ENCODE measurements at regions not wholly inside any gene's neighbourhood (a gene's known extent, or its start where the extent isn't known, plus 50 kb on each side); places are given as distances from the start of the nearest gene placed in this dataset.
"Not testable (repeated sequence)": the region's sequence is repeated elsewhere in the genome, so short reads cannot be mapped to it uniquely, and the experiment has no call there.

DNA sequence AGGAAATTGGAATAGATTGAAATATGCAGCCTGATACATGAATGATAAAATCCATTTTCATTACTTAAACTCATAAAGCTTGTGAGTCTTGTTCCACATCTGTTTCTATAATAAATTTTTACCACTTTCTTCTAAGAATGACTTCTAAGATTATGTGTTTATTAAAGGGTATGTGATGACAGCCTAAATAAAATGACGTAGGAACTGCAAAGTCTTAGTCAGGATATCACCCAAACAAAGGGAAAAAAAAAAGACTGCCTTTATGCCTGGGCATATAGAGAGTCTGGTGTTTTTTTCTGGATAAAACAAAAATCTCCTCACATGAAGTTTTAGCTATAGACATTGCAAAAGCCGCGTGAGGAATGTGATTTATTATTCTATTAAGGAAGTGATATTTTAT lies 844.0 kb downstream of the DIPK2A start:
- Mint-ChIP-seq H3K27ac (ENCODE audit: unreplicated experiment) (no peak overlapping the region), H3K4me1 (ENCODE audit: low read depth, unreplicated experiment) (no peaks in the 10 kb centered on the region), H3K36me3 (ENCODE audit: insufficient read depth, unreplicated experiment) (no peaks in the 10 kb centered on the region), H3K4me3 (ENCODE audit: low read depth, unreplicated experiment) (no peak overlapping the region), H3K9me3 (ENCODE audit: low read depth, unreplicated experiment) (no peaks in the 10 kb centered on the region), H3K27me3 (ENCODE audit: unreplicated experiment) (no peaks in the 10 kb centered on the region)
- TF ChIP-seq, protein P1, sequence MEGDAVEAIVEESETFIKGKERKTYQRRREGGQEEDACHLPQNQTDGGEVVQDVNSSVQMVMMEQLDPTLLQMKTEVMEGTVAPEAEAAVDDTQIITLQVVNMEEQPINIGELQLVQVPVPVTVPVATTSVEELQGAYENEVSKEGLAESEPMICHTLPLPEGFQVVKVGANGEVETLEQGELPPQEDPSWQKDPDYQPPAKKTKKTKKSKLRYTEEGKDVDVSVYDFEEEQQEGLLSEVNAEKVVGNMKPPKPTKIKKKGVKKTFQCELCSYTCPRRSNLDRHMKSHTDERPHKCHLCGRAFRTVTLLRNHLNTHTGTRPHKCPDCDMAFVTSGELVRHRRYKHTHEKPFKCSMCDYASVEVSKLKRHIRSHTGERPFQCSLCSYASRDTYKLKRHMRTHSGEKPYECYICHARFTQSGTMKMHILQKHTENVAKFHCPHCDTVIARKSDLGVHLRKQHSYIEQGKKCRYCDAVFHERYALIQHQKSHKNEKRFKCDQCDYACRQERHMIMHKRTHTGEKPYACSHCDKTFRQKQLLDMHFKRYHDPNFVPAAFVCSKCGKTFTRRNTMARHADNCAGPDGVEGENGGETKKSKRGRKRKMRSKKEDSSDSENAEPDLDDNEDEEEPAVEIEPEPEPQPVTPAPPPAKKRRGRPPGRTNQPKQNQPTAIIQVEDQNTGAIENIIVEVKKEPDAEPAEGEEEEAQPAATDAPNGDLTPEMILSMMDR (IDR thresholded peaks at IDR 0.05; ENCODE audit: unreplicated experiment), result no peak
- intact Hi-C loops (cut with micrococcal nuclease; ENCODE audit: unreplicated experiment), result no loop called here
- no peak for DNase-seq
- CTCF ChIA-PET, result interaction anchor here (0.7 kb wide), 1 partner anchor 329 kb away, joined by 3 read pairs; no protein-coding TSS in a partner anchor
- BruUV-seq (replicated peaks), result no TSS peak

DNA sequence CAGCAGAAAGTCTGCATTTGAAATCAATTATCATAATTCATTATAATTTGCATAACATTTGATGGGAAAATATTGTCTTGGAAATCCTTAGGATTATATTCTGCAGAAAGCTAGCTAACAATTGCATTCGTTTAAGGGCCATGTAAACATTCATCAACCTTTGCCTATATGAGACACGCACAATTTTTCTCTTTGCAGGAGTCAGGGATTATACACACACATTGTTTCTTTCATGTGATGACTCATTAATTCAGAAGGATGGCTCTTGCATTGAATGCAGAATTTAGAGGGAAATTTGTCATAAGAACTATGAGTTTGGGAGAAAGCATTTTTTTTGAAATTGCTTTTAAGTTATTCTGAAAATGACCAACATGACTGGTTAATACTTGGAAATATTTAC lies 844.7 kb downstream of the DIPK2A start:
- no peaks in the 10 kb centered on the region for H3K4me1 Mint-ChIP-seq (ENCODE audit: low read depth, unreplicated experiment)
- no peak overlapping the region for H3K4me3 Mint-ChIP-seq (ENCODE audit: low read depth, unreplicated experiment)
- no peaks in the 10 kb centered on the region for H3K27me3 Mint-ChIP-seq (ENCODE audit: unreplicated experiment)
- intact Hi-C loops (cut with micrococcal nuclease; ENCODE audit: unreplicated experiment), result no loop called here
- H3K9me3 Mint-ChIP-seq (ENCODE audit: low read depth, unreplicated experiment), result no peaks in the 10 kb centered on the region
- TF ChIP-seq, protein P1 (IDR thresholded peaks at IDR 0.05; ENCODE audit: unreplicated experiment), result no peak
- H3K27ac Mint-ChIP-seq (ENCODE audit: unreplicated experiment), result no peak overlapping the region
- CTCF ChIA-PET, result interaction anchor here (0.7 kb wide), 1 partner anchor 330 kb away, joined by 3 read pairs; no protein-coding TSS in a partner anchor
- H3K36me3 Mint-ChIP-seq (ENCODE audit: insufficient read depth, unreplicated experiment), result no peaks in the 10 kb centered on the region
- DNase-seq, result no peak
- BruUV-seq (replicated peaks), result no TSS peak

DNA sequence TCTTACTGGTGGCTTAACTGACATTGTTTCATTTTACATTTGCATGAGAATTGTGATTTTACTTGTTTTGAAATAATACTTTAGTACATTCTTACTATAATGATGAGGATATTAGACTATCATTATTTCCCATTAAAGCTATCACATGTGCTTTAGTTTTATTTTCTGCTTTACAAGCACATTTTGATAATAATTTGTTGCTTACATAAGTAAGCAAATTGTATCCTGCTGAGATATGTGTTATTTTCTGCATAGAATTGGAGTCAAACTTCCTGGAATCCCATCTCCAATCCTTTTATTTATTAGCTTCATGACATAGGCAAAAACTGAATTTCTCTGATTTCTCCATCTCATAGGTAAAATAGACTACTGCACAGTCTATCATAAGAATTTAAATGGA lies 847.4 kb downstream of the DIPK2A start:
- CTCF ChIA-PET, result no interaction called here
- intact Hi-C loops (cut with micrococcal nuclease; ENCODE audit: unreplicated experiment), result no loop called here

DNA sequence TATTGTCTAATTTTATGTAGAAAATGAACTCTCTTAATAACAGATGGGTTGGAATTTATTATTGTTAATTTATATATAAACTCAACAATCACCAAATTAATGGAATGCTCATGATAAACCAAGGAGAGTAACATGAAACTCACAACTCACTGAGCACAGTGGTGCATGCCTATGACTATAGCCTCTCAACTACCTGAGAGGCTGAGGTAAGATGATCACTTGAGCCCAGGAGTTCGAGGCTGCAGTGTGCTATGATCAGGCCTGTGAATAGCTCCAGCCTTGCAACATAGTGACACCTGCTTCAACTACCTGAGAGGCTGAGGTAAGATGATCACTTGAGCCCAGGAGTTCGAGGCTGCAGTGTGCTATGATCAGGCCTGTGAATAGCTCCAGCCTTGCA lies 848.6 kb downstream of the DIPK2A start:
- intact Hi-C loops (cut with micrococcal nuclease; ENCODE audit: unreplicated experiment); BruUV-seq (replicated peaks); H3K9me3 Mint-ChIP-seq (ENCODE audit: low read depth, unreplicated experiment); H3K36me3 Mint-ChIP-seq (ENCODE audit: insufficient read depth, unreplicated experiment); H3K4me1 Mint-ChIP-seq (ENCODE audit: low read depth, unreplicated experiment); H3K4me3 Mint-ChIP-seq (ENCODE audit: low read depth, unreplicated experiment); DNase-seq; H3K27ac Mint-ChIP-seq (ENCODE audit: unreplicated experiment); H3K27me3 Mint-ChIP-seq (ENCODE audit: unreplicated experiment): not testable (repeated sequence)
- CTCF ChIA-PET, result interaction anchor here (0.7 kb wide), 1 partner anchor 250 kb away, joined by 3 read pairs; no protein-coding TSS in a partner anchor

More for the DNA sequence above, 847.4 kb downstream of the DIPK2A start:
- TF ChIP-seq, protein P1 (IDR thresholded peaks at IDR 0.05; ENCODE audit: unreplicated experiment), result no peak
- no TSS peak for BruUV-seq (replicated peaks)
- no peak for DNase-seq
- H3K9me3 Mint-ChIP-seq (ENCODE audit: low read depth, unreplicated experiment), result no peaks in the 10 kb centered on the region
- H3K27me3 Mint-ChIP-seq (ENCODE audit: unreplicated experiment), result no peaks in the 10 kb centered on the region
- H3K4me3 Mint-ChIP-seq (ENCODE audit: low read depth, unreplicated experiment), result no peak overlapping the region
- H3K36me3 Mint-ChIP-seq (ENCODE audit: insufficient read depth, unreplicated experiment), result no peaks in the 10 kb centered on the region
- H3K27ac Mint-ChIP-seq (ENCODE audit: unreplicated experiment), result no peak overlapping the region
- no peaks in the 10 kb centered on the region for H3K4me1 Mint-ChIP-seq (ENCODE audit: low read depth, unreplicated experiment)

DNA sequence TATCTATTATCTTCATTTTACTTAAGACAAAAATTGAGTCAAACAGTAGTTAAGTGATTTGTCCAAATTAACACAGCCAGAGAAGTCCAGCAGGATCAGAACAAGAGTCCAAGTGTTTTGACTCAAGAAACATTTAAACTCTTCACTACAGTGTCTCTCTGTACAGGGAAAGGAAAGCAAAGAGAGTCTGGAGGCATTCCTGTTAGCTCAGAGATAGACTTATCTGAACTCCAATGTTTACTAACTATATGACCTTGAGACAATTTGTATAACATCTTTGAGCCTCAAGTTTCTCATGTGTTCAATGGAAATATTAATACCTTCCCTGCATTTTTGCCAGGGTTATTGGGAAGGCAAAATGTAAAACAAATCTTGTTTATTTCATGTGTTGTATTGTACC lies 849.1 kb downstream of the DIPK2A start:
- H3K4me1 Mint-ChIP-seq (ENCODE audit: low read depth, unreplicated experiment), result no peaks in the 10 kb centered on the region
- intact Hi-C loops (cut with micrococcal nuclease; ENCODE audit: unreplicated experiment), result no loop called here

More for the DNA sequence above, 849.1 kb downstream of the DIPK2A start:
- no peak for DNase-seq
- no peak overlapping the region for H3K27ac Mint-ChIP-seq (ENCODE audit: unreplicated experiment)
- no peaks in the 10 kb centered on the region for H3K36me3 Mint-ChIP-seq (ENCODE audit: insufficient read depth, unreplicated experiment)
- no peaks in the 10 kb centered on the region for H3K27me3 Mint-ChIP-seq (ENCODE audit: unreplicated experiment)
- TF ChIP-seq, protein P1 (IDR thresholded peaks at IDR 0.05; ENCODE audit: unreplicated experiment), result no peak
- CTCF ChIA-PET, result interaction anchor here (0.7 kb wide), 1 partner anchor 249 kb away, joined by 3 read pairs; no protein-coding TSS in a partner anchor
- H3K4me3 Mint-ChIP-seq (ENCODE audit: low read depth, unreplicated experiment), result no peak overlapping the region
- H3K9me3 Mint-ChIP-seq (ENCODE audit: low read depth, unreplicated experiment), result no peaks in the 10 kb centered on the region
- no TSS peak for BruUV-seq (replicated peaks)

All from Calu3 (cell line).